Fibroblast of skin of left quadriceps (primary cell): ENCODE measurements at regions not wholly inside any gene's neighbourhood (a gene's known extent, or its start where the extent isn't known, plus 50 kb on each side); places are given as distances from the start of the nearest gene placed in this dataset.
"Not testable (repeated sequence)": the region's sequence is repeated elsewhere in the genome, so short reads cannot be mapped to it uniquely, and the experiment has no call there.

Source experiments
- DNase-seq, 2 experiments: peaks; one replicate each; pipeline ENCODE4 v3.0.0-alpha.2; 2013; ENCODE audit warnings: low read depth in 2 of 2

DNA sequence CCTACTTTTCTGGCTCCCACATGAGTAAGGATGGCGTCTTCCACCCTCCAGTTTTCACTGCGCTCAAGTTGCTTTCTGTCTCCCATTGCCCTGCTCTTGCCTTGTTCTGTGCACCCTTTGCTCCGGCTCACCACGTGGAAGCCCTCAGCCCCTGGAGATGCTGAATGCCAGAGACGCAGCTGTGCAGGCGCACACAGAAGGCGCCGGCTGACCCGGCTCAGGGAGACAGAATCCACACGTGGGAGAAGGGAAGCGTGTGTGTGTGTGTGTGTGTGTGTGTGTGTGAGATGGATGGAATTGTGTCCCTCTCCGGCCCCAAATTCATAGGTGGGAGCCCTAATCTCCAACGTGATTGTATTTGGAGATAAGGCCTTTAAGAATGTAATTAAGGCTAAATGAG, 118.2 kb upstream of the ERRFI1 start:
- DNase-seq = no peak

DNA sequence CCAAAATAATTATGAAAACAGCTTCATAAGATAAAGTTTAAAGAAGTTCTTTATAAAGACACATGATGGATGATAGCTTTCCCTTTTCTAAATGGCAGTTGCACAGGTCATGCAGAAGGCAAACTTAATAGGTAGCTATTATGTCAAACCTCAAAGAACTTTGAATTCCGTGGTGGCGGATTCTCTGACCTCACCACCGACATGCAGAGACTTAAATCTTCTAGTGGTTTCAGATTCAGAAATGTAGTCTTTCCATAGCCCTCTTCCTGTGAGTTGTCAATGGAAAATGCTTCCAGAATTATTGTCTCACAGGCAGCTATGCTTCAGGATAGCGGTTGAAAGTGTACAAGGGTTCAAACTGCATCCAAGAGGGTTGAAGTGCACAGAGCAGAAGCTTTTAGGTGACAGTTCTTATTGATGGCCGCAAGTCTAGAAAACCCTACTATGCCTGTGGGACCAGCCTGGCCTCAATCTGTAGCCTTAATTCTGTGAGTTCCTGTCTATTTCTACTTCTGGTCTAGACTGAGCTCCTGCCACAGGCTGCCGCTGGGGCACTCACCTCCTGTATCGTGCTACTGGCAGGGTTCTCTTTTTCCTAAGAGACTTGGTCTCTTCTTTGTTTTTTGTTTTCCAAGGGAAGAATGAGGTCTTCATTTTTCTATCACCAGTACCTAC, 117.0 kb upstream of the ERRFI1 start:
- peak; percentile 72 to 75 for DNase-seq

DNA sequence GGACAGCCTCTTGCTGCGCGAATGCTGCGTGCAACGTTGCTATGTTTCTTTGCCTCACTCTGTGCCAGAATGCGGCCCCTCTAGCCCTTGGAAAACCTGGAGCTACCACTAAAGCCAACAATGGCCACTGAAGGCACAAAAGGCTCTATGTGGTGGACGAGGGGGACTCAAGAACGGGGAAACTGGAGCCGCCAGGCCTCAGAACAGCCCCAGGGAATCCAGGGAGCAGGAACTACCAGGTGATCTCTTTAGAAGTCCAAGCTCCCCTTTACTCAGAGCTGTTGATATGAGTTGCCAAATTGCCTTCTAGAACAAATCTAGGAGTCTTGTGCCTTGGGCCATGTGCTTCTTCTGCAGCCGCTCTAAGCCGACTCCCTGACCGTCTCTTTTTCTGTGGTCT, 113.8 kb upstream of the ERRFI1 start:
- DNase-seq = no peak

DNA sequence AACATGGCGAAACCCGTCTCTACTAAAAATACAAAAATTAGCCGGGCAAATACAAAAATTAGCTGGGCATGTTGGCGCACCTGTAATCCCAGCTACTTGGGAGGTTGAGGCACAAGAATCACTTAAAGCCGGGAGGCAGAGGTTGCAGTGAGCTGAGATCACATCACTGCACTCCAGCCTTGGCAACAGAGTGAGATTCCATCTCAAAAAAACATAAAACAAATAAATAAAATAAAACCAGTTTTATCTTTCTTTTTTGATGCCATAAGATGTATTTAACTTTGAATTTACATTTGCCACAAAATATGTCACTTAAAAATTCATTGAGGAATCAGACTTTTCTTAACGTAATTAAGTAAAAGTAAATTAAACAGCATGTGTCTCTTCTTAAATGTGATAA, 113.3 kb upstream of the ERRFI1 start:
- no peak for DNase-seq

DNA sequence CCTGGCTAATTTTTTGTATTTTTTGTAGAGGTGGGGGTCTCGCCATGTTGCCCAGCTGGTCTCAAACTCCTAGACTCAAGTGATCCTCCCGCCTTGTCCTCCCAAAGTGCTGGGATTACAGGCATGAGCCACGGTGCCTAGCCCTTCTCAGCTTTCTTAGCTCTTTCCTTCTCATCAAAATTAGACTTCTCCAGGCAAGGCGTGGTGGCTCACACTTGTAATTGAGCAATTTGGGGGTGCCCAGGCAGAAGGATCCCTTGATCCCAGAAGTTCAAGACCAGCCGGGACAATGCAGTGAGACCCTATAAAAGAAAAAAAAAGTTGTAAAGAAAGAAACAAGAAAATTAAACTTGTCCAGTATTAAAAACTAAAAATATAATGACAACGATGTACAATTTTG, 112.6 kb upstream of the ERRFI1 start:
- DNase-seq = no peak

DNA sequence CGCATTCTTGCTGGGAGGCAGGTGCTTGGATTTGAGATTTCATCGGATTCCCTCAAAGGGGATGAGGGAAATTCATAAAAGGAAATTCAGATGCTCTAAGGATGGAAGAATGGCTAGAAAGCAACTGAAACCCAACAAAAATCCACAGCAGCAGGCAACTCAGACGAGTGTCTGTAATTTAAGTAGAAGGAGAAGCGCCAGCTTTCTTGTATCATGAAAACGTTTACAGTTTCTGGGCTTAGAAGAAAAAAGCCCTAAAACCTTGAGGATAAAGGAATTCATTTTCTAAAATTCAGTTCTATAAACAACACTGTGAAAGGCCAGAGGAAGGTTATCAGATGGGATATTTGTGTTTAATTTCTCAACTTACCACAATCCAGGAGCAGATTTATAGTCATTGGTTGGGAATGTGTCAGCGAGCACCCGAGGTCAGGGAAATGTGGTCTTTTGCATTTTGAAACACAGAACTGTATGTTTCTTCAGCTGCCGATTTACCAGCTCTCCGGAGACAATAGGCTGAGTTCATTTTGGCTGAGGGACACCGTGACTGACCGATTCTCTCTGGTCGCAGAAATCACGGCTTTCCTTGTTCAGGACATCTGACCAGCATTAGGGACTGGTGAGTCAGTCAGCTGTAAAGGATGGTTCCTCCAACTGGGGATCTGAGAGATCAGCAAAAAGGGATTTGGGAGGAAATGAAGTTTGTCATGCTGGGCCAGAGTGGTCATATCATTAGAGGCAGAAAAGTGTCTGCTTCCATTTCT, 111.6 kb upstream of the ERRFI1 start:
- peak; percentile 82 for DNase-seq

DNA sequence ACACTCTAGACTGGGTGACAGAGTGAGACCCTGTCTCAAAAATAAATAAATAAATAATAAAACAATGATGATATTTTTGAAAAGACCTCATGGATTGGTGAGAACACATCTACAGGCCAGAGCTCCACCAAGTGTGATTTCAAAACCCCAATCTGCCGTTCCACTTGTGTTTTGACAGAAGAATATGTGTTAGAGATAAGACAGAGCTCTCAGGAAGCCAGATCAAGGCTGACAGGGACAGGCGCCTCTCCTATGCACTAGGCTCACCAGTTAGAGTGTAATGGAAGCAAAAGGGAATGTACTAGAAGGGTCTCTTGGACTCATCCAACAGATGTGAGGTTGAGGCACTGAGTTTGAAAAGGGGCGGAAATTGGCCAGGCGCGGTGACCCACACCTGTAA, 110.7 kb upstream of the ERRFI1 start:
- DNase-seq = no peak

DNA sequence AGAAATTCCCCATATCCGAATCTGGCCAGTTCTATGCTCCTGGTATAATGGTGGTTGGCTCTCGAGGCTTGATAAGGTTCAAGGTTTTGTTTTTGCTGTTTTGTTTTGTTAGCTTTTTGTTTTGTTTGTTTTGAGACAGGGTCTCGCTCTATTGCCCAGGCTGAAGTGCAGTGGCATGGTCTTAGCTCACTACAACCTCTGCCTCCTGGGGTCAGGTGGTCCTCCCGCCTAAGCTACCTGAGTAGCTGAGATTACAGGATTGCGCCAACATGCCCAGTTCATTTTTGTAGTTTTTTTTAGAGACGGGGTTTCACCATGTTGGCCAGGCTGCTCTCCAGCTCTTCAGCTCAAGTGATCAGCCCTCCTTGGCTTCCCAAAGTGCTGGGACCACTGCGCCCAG, 109.1 kb upstream of the ERRFI1 start:
- no peak for DNase-seq

DNA sequence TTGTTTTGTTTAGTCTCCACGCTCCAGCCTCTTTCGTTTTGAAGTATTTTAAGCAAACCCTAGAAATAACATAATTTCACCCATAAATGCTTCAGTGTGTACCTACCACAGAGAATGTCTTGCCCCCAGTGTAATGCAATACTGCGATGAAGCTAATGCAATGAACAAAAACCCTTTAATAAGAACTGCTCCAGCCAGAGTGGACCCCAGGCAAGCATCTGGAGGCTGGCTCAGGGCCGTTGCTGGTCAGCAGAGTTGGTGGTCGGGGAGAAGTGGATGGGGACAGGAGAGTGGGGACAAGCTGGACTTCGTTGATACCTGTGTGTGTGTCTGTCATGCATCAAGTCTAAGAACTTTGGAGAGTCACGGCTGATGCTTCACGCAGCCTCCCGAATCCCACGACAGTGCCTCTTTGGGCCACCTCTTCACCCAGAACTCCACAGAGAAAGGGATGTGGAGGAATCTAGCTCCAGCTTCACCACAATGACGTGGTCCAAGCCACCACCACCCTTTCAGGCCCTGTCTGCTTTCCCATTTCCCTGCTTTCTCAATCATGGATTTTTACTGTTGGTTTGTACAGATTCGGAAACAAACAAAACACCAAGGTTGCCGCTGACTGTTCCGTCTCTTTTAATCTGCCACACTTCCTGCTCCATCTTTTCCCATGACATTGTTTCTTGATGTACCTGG, 108.6 kb upstream of the ERRFI1 start:
- DNase-seq = no peak

DNA sequence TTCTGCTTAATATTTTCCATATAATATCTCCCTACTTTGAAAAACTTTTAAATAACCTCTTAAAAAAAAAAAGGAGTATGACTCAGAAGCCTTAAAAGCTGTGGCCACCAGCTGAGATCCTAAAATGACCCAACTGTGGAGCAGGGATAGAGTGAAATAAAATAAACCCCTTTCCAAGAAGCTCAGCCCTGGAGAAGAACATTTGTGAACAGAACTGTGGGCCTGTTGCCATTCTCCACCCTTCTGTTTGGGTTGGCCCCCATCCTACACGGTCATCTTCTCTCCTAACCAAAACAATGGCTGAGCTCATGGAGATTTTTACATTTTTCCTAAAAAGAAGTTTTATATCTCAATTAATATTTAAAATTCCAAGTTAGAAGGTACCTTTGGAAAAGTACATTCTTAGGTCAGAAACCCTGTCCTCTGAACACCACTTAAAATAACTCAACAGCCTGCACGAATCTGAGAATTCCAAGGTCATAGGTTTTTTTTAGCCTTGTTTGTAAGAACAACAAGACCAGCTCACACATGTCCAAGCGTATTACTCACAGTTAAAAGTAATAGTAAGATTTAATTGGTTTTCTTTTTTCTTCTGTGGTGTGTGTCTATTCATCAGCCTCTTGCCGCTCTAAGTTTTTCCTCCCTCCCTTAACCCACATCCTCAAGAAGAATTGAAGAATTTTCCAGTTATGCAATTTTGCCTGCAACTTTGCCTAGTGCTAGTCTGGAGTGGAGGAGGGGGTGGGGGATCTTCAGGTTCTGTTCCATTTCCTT, 107.7 kb upstream of the ERRFI1 start:
- DNase-seq = peak; percentile 79 to 80

DNA sequence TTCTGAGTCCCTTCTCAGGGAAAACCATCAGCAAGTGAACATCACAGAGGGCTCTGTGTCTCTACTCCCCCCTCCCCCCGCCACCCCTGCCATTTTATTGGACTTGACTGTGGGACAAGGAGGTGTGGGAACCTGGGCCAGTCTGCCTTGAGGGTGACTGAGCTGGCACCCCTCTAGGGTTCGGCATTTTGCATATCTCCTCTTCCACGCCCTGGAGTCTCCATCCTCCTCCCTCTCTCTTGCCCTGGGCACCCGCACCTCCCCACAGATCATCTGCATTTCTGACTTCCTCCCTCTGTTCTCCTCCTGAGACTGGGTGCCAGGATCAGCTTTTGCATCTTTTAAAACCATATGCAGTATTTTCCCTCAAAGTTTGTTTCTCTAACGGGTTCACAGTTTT, 107.1 kb upstream of the ERRFI1 start:
- DNase-seq = no peak

DNA sequence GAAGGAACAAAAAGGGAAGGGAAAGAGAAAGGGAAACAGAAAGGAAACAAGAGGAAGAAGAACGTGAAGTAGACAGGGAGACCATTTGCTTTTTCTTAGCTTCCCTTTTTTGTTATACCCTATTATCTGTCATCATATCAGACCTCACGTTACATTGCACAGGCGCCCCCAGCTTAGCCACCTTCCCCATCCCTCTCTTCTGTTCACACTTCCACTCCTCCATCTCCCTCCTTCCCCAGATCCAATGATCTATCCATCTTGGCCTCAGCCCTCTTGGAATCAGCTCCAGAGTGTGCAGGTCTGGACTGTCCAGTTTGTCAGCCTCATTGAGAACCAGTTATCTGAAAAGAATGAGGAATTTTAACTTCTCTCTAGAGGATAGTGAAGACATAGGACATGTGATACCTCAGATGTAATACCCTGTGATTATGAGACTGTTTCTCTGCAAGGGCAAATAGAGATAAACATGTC, 101.1 kb upstream of the ERRFI1 start:
- DNase-seq = no peak

DNA sequence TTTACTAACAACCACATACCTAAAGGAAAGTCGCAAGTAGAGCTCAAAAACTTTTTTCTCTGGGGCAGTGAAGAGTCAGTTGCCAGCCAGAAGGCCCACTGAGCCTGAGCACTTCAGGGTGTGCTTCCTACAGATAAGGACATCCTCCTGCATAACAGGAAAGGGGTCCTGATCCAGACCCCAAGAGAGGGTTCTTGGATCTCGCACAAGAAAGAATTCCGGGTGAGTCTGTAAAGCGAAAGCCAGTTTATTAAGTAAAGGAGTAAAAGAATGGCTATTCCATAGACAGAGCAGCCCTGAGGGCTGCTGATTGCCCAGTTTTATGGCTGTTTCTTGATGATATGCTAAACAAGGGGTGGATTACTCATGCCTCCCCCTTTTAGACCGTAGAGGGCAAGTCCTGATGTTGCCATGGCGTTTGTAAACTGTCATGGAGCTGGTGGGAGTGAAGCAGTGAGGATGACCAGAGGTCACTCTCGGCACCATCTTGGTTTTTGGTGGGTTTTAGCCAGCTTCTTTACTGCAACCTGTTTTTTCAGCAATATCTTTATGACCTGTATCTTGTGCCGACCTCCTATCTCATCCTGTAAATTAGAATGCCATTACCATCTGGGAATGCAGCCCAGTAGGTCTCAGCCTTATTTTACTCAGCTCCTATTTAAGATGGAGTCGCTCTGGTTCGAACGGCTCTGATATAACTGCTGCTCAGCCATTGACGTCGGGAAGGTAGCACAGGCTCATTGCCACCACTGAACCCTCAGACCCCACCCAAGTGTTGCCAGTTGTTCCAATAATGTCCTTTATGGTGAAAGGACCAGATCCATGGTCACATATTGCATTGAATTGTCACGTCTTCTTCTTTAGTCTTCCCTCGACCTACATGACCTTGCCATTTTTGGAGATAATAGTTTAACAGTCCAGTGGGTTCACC, 96.6 kb upstream of the ERRFI1 start:
- DNase-seq = no peak

DNA sequence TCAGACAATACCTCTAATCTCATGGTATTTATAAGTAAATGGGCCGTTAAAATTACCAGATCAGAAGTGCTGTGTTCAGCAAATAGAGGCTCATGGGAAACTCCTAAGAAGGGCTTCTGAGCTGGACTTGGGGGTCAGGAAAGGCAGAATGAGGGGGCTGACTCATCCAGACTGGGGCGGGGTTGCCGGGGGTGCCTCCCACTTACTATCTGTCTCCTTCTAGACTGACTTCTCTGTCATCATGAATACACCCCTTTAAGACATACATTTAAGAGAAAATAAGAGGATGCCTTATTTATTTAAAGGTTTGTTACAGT, 96.0 kb upstream of the ERRFI1 start:
- no peak for DNase-seq

DNA sequence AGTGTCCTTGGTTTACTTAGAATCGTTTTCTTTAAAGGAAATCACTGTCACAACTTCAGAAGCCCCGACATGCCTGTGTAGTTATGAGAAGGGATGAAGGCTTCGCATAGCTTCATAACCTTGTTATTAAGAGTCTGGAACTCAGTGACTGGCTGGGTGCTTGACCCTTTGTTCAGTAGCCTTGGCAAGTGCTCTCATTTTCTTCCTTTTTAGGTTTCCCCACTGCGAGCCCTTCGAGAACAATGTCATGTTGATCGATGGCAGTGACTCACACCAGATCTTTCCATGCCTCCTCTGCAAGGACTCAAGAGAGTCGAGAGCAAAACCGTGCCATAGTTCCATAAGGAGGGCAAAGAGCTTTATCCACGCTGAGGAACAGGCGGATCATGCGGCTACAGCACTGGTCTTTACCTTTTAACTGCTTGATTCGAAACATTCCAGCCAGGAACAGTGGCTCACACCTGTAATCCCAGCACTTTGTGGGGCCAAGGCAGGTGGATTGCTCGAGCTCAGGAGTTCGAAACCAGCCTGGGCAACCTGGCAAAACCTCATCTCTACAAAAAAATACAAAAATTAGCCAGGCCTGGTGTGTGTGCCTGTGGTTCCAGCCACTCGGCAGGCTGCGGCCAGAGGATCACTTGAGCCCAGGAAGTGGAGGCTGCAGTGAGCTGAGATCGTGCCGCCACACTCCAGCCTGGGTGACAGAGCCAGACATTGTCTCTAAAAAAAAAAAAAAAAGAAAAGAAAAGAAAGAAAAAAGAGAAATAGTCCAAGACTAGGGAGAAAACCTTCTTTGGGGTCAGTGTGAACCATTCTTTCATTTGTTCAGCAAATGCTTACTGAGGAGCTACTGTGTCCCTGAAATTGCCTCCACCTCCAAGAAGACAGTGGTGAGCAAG, 95.4 kb upstream of the ERRFI1 start:
- no peak for DNase-seq

DNA sequence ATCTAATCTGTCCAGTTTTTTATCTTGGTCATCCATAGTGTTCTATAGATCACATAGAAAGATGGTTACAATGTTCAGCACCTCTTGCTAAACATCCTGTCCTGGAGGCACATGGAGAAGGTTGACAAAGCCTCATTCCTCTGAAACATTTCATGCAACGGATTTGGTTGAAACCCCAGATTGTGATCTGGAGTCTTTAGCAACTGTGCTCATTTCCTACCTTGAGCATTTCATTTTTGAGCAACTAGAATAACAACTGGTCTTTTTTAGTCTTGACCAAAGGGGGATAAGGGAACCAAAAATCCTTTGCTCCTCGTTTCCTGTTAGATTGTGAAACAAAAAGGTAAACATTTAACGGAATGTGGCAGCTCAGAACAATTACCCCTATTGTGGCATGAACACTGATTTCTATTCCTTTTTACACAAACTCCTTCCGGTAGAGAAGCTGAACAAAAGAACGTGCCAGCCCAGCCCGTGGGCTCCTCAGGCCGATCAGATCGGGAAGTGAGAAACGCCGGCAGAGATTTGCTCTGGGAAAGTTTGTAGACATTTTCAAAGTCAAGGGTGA, 94.7 kb upstream of the ERRFI1 start:
- no peak for DNase-seq

DNA sequence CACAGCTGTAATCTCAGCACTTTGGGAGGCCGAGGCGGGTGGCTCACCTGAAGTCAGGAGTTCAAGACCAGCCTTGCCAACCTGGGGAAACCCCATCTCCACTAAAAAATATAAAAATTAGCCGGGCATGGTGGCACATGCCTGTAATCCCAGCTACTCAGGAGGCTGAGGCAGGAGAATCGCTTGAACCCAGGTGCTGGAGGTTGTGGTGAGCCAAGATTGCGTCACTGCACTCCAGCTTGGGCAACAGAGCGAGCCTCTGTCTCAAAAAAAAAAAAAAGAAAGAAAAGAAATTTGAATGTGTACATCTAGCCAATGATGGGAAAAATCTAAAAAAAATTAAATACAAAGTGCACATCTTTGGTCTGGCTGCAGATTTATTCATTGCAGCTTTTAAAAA, 92.6 kb upstream of the ERRFI1 start:
- DNase-seq = not testable (repeated sequence)

DNA sequence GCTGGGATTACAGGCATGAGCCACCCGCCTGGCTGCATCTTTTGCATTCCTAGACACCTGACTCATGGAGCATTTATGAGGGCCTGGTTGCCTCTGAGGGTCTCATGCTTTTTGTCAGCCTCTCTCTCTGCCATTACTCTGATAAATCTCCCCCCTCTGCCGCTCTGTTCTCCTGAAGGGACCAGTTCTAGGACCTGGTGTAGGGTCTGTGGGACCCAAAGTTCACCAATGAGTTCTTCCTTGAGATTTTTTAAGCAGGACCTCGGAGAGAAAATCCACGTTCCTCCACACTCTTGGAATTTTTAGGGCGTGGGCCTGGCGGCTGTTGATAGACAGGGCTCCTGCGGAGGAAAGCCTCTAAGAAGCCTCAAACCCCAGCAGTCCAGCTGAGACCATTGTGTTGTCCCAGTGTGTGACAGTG, 91.9 kb upstream of the ERRFI1 start:
- DNase-seq = no peak

DNA sequence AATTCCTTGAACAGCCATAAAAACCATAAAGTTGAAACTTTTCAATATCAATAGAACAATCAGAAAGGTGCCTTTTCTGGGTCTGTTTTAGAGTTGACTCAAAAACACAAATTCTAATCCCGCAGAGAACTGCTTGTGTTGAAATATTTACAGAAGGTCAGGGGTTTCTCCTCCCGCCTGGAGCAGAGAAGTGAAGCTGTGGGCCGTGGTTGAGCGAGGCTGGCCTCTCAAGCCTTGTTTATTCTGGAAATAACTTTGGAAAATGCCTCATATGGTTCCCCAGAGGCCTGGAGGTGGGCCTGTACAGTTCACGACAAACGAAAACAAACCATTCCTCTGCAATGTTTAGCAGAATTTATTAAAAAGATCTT, 90.8 kb upstream of the ERRFI1 start:
- DNase-seq = no peak

DNA sequence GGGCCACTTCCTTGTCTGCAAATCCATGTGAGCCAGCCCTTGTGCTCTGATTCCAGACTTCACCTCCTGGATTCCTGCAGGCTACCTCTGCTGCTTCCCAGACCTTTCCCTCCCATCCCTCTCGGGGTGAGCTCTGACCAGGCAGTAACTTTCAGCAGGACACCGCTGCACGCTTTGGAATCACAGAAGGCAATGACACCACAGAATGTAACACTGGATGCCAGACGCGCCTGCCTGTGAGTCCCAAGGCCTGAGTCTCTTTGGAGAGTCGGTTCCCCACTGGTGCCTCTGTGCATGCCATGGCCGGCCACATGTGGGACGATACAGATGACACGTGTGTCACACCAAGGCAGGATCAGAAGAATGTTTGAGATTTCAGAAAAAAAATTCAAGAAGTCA, 89.7 kb upstream of the ERRFI1 start:
- no peak for DNase-seq
